PC-9 (cell line): ENCODE measurements at regions not wholly inside any gene's neighbourhood (a gene's known extent, or its start where the extent isn't known, plus 50 kb on each side); places are given as distances from the start of the nearest gene placed in this dataset.

Source experiments
- BruUV-seq: library from RNA; stranded (reverse); fragments of 400-500 nt; replicated peaks from 2 replicates; lab custom pipeline; 2021; lab: Mats Ljungman, UMichigan
- CTCF ChIA-PET: fragments of 300-600 bp; sonication (Branson Sonifier 250); formaldehyde crosslinking; loops from one replicate; lab custom pipeline; 2022; ENCODE audit warnings: antibody characterized with exemption; lab: Charles Lee
- POLR2A ChIA-PET: fragments of 300-600 bp; sonication (Branson Sonifier 250); formaldehyde crosslinking; loops from one replicate; lab custom pipeline; 2022; ENCODE audit warnings: antibody characterized with exemption; ENCODE audit not compliant: unreplicated experiment; lab: Charles Lee
- DNase-seq, 2 experiments: peaks; one replicate each; pipeline versions ENCODE4 v3.0.0 to v3.0.0-alpha.2; 2015 to 2022; ENCODE audit warnings: mixed read lengths in 1 of 2
- H2AFZ ChIP-seq: fragments of 200-600 bp; sonication (generic); 2 replicates; pipeline ENCODE4 v1.8.1; 2017; ENCODE audit warnings: antibody characterized with exemption
- H3F3A ChIP-seq: fragments of 200-600 bp; sonication (generic); 2 replicates; pipeline ENCODE4 v1.8.1; 2017; ENCODE audit warnings: antibody characterized with exemption, mild to moderate bottlenecking, low read depth; ENCODE audit not compliant: insufficient read depth
- H3K27ac ChIP-seq: fragments of 200-600 bp; sonication (generic); 2 replicates; pipeline ENCODE4 v1.6.1; 2016; ENCODE audit warnings: mixed run types
- H3K27me3 ChIP-seq: fragments of 200-600 bp; sonication (generic); 2 replicates; pipeline ENCODE4 v1.6.1; 2016; ENCODE audit warnings: low read depth, mixed run types; ENCODE audit not compliant: insufficient read depth
- H3K36me3 ChIP-seq: fragments of 200-600 bp; sonication (generic); 2 replicates; pipeline ENCODE4 v1.6.1; 2016; ENCODE audit warnings: low read depth, mixed run types
- H3K4me1 ChIP-seq: fragments of 200-600 bp; sonication (generic); replicated peaks from 2 replicates; pipeline ENCODE4 v1.6.1; 2016; ENCODE audit warnings: mixed run types; ENCODE audit not compliant: insufficient read depth
- H3K4me2 ChIP-seq: fragments of 200-600 bp; sonication (generic); 2 replicates; pipeline ENCODE4 v1.6.1; 2017; ENCODE audit warnings: mixed run types
- H3K4me3 ChIP-seq: fragments of 200-600 bp; sonication (generic); 2 replicates; pipeline ENCODE4 v1.6.1; 2016; ENCODE audit warnings: mixed run types
- H3K79me2 ChIP-seq: fragments of 200-600 bp; sonication (generic); 2 replicates; pipeline ENCODE4 v1.6.1; 2017; ENCODE audit warnings: low read depth, mixed run types
- H3K9me2 ChIP-seq: fragments of 200-600 bp; sonication (generic); 2 replicates; pipeline ENCODE4 v1.8.1; 2017; ENCODE audit warnings: mild to moderate bottlenecking; ENCODE audit not compliant: insufficient read depth
- H3K9me3 ChIP-seq: fragments of 200-600 bp; sonication (generic); 2 replicates; pipeline ENCODE4 v1.8.1; 2016; ENCODE audit warnings: low read depth; ENCODE audit not compliant: insufficient read depth
- H4K20me1 ChIP-seq: fragments of 200-600 bp; sonication (generic); 2 replicates; pipeline ENCODE4 v1.8.1; 2017; ENCODE audit not compliant: insufficient read depth
- CTCF ChIP-seq: fragments of 200-600 bp; sonication (generic); conservative IDR thresholded peaks from 2 replicates; pipeline ENCODE4 v1.6.1; 2017; ENCODE audit warnings: mixed run types, antibody characterized with exemption, mild to moderate bottlenecking, moderate library complexity
- EZH2 ChIP-seq: fragments of 200-600 bp; sonication (generic); IDR thresholded peaks from 2 replicates; pipeline ENCODE4 v1.8.0; 2017; ENCODE audit warnings: antibody characterized with exemption, low read depth
- intact Hi-C: fragments of 100-400 bp; cut with micrococcal nuclease; formaldehyde crosslinking; loops from one replicate; pipeline ENCODE4 v1.10.0; 2022; ENCODE audit not compliant: unreplicated experiment

- intact Hi-C loops: no loop called here
- Histone ChIP-seq H3K79me2 (no peaks in the 10 kb centered on the region), H3K27ac (peak overlapping the region; percentile 70), H3K27me3 (no peaks in the 10 kb centered on the region), H3K4me2 (peak overlapping the region; percentile 41), H2AFZ (no peak overlapping the region), H3K9me2 (no peaks in the 10 kb centered on the region), H3K9me3 (peaks cover 6% of the 10 kb centered on the region; the same call in 1 of the 2 replicates), H3K36me3 (no peaks in the 10 kb centered on the region), H3F3A (peaks cover 12% of the 10 kb centered on the region; the same call in 1 of the 2 replicates), H4K20me1 (no peaks in the 10 kb centered on the region), H3K4me3 (no peak overlapping the region), H3K4me1 (peaks cover 25% of the 10 kb centered on the region)
- POLR2A ChIA-PET: interaction anchor here (0.6 kb wide), 1 partner anchor 262 kb away, joined by 4 read pairs; no protein-coding TSS in a partner anchor
- CTCF ChIA-PET: no interaction called here
- TF ChIP-seq CTCF (no peak), EZH2 (no peak)
- peak in 1 of 2 experiments; percentile 91 for DNase-seq
- no TSS peak for BruUV-seq
These were observed 140.4 kb upstream of the ADGRL2 start for GRCh38 chr1:81660286-81660685.

DNA sequence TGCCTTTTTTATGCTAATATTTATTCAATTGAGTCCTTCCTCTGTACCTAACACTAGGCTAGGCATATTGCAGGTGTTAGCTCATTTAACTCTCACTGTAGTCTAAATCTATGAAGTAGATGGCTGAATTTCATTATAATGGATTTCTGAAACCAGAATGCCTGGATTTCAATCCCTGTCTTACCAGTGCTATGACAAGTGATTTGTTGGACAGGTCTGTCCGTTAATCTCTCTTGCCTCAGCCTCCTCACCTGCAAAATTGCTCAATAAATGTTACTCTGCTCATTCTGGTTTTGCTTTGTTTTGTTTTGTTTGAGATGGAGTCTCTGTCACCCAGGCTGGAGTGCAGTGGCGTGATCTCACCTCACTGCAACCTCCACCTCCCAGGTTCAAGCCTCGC, 146.1 kb upstream of the ADGRL2 start:
- ChIA-PET CTCF (no interaction called here), POLR2A (no interaction called here)
- Histone ChIP-seq H3K9me3 (no peaks in the 10 kb centered on the region; the same call in none of the 2 replicates), H4K20me1 (no peaks in the 10 kb centered on the region), H3F3A (peaks cover under 1% of the 10 kb centered on the region; the same call in 1 of the 2 replicates), H3K27me3 (no peaks in the 10 kb centered on the region), H2AFZ (no peak overlapping the region), H3K79me2 (no peaks in the 10 kb centered on the region), H3K36me3 (no peaks in the 10 kb centered on the region), H3K9me2 (0 out of 2 replicates have a peak, but pooled peaks cover 3% of the 10 kb centered on the region), H3K27ac (no peak overlapping the region), H3K4me3 (no peak overlapping the region), H3K4me2 (no peak overlapping the region), H3K4me1 (peaks cover 6% of the 10 kb centered on the region)
- BruUV-seq: no TSS peak
- no peak for TF ChIP-seq EZH2
- TF ChIP-seq CTCF: no peak
- intact Hi-C loops: no loop called here
- no peak for DNase-seq

DNA sequence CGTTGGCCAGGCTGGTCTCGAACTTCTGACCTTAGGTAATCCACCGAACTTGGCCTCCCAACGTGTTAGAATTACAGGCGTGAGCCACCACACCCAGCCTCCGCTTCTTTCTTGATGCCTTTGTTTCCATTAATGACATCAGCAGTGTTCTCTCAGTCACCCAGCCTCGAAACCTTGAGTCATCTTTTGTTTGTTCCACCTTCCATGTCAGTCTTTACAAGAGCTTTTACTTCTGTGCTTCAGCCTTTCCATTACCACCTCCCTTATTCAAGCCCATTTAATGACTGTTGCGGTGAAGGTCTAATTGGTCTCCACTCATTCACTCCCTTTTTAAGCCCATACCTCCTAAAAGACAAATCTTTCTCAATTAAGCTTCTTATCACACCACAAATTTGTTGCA, 146.6 kb upstream of the ADGRL2 start:
- H3K9me3 ChIP-seq: no peaks in the 10 kb centered on the region; the same call in none of the 2 replicates
- H3F3A ChIP-seq: no peaks in the 10 kb centered on the region
- DNase-seq: no peak
- H3K4me1 ChIP-seq: peaks cover under 1% of the 10 kb centered on the region; the same call in 1 of the 2 replicates
- H3K4me3 ChIP-seq: no peak overlapping the region
- BruUV-seq: no TSS peak
- TF ChIP-seq EZH2 (no peak), CTCF (no peak)
- CTCF ChIA-PET: no interaction called here
- no peaks in the 10 kb centered on the region for H3K27me3 ChIP-seq
- H3K4me2 ChIP-seq: no peak overlapping the region
- intact Hi-C loops: no loop called here
- POLR2A ChIA-PET: no interaction called here
- H3K79me2 ChIP-seq: no peaks in the 10 kb centered on the region
- H3K9me2 ChIP-seq: 0 out of 2 replicates have a peak, but pooled peaks cover 3% of the 10 kb centered on the region
- H4K20me1 ChIP-seq: no peaks in the 10 kb centered on the region
- H3K36me3 ChIP-seq: no peaks in the 10 kb centered on the region
- no peak overlapping the region for H2AFZ ChIP-seq
- H3K27ac ChIP-seq: no peak overlapping the region
